NT2/D1 (cell line): ENCODE measurements at regions not wholly inside any gene's neighbourhood (a gene's known extent, or its start where the extent isn't known, plus 50 kb on each side); places are given as distances from the start of the nearest gene placed in this dataset.

Experiments
- DNase-seq: peaks from one replicate; pipeline ENCODE4 v3.0.0-alpha.2; 2011; ENCODE audit warnings: low read depth, low spot score
- H3K27me3 ChIP-seq: 2 replicates; pipeline ENCODE4 v1.6.0; 2011; ENCODE audit warnings: mild to moderate bottlenecking; ENCODE audit not compliant: insufficient read length, insufficient read depth
- H3K36me3 ChIP-seq: 2 replicates; pipeline ENCODE4 v1.6.1; 2011; ENCODE audit warnings: mild to moderate bottlenecking, low read length, mixed read lengths; ENCODE audit not compliant: insufficient read depth, insufficient read length
- H3K4me1 ChIP-seq: 2 replicates; pipeline ENCODE4 v1.5.1; 2011; ENCODE audit not compliant: insufficient read depth, insufficient read length
- H3K4me3 ChIP-seq: 2 replicates; pipeline ENCODE4 v1.5.1; 2011; ENCODE audit warnings: low read depth; ENCODE audit not compliant: insufficient read length
- H3K9ac ChIP-seq: 2 replicates; pipeline ENCODE4 v1.6.0; 2011; ENCODE audit warnings: low read depth; ENCODE audit not compliant: insufficient read length
- H3K9me3 ChIP-seq: 2 replicates; pipeline ENCODE4 v1.5.1; 2011; ENCODE audit warnings: mild to moderate bottlenecking, low read length; ENCODE audit not compliant: insufficient read depth
- SUZ12 ChIP-seq: IDR thresholded peaks from 2 replicates; pipeline ENCODE4 v1.6.1; 2011; ENCODE audit not compliant: insufficient read length, insufficient read depth; ENCODE audit errors: extremely low read depth
- YY1 ChIP-seq: IDR thresholded peaks from 2 replicates; pipeline ENCODE4 v1.6.1; 2011; ENCODE audit not compliant: insufficient read length, insufficient read depth
- ZNF274 ChIP-seq: IDR thresholded peaks from 2 replicates; pipeline ENCODE4 v1.6.1; 2011; ENCODE audit warnings: mild to moderate bottlenecking, low read depth, low read length

DNA sequence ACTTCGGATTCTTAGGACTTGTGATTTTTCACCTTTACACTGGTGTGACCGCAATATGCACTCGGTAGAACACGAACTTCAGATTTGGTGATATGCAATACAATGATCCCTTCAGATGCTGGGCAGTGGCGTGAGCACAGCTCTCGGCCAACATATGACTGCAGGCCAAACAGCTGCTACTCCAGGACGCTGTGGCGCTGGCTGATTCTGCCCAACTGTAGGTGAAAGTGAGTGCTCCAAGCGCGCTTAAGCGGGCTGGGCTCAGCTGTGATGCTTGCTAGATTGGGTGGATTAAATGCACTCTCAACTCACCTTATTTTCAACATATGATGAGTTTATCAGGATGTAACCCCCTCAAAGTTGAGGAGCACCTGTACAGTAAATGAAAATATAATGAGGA, 137.6 kb upstream of the RET start:
- H3K4me3 ChIP-seq: no peak overlapping the region
- DNase-seq: no peak
- no peak overlapping the region for H3K9ac ChIP-seq
- H3K4me1 ChIP-seq: no peaks in the 10 kb centered on the region
- no peaks in the 10 kb centered on the region for H3K9me3 ChIP-seq
- peaks cover 16% of the 10 kb centered on the region for H3K27me3 ChIP-seq
- H3K36me3 ChIP-seq: no peaks in the 10 kb centered on the region
- no peak for TF ChIP-seq YY1
- TF ChIP-seq SUZ12: no peak
- no peak for TF ChIP-seq ZNF274

DNA sequence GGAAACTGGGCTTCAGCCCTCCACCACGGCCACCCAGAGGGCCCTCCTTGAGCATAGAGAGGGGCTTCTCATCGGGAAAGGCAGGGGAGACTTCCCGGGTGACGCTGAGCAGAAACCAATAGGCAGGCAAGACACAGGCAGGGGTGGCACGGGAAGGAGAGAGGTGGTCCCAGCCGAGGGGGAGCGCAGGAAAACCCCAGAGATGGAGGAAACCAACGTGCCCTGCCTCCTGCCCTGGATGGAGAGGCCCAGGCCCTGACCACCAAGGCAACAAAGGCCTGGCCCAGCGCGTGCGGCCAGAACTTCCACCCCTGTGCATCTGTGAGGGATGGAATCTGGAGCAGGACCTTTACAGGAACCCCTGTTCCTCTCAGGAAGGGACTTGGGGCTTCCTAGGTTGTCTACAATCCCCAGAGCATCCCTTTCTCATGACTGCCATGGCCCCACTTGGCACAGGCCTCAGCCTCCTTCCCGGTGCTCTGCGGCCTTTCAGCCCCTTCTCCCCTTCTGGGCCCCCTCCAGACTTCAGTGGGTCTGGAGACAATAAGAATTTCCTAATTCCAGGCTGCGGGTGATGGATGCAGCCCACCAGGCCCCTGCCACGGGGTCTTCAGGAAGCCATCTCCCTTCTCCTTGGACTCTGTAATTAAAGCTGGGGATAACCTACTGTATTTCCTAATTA, 137.0 kb upstream of the RET start:
- Histone ChIP-seq H3K4me1 (no peaks in the 10 kb centered on the region), H3K36me3 (no peaks in the 10 kb centered on the region), H3K9me3 (no peaks in the 10 kb centered on the region), H3K27me3 (peaks cover 10% of the 10 kb centered on the region), H3K9ac (no peak overlapping the region), H3K4me3 (no peak overlapping the region)
- TF ChIP-seq YY1: no peak
- no peak for TF ChIP-seq SUZ12
- no peak for TF ChIP-seq ZNF274
- DNase-seq: no peak

DNA sequence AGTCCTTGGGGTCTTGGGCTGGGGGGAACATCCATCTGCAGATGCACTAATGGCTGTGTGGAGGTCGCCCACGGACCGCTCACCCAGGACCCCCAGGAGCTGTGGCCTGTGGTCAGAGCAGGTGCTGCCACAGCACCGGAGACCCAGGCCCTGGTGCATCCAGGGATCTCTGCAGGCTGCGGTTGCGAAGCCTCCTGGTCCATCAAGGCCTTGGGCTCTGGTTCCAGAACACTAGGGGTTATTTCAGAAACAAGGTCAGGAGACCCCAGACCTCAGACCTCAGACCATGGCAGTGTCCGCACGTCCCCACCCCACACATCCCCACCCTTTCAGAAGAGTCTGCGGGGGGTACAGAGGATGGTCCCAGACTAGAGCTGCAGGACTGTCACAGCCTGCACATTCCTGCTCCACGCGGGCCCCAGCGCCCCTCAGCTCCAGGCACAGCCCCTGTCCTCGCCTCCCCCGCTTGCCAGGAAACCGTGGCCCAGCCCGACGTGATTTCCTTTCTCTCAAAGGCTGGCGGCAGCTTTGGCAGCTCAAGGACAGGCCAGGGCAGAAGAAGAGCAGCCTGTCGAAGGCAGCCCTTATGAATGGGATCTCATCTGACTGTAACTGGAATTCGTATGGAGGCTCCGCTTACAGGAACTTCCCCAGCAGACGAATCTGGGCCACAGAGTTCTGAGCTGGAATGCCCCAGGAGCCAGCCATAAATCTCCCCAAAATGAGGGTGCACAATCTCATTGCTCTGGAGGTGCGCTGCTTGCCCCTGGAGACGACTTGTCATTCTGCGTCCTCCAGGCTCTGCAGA, 136.2 kb upstream of the RET start:
- no peak for DNase-seq
- H3K4me3 ChIP-seq: no peak overlapping the region
- no peak for TF ChIP-seq YY1
- no peak for TF ChIP-seq ZNF274
- no peak for TF ChIP-seq SUZ12
- H3K9ac ChIP-seq: no peak overlapping the region
- H3K27me3 ChIP-seq: peaks cover 3% of the 10 kb centered on the region
- H3K4me1 ChIP-seq: no peaks in the 10 kb centered on the region
- H3K9me3 ChIP-seq: no peaks in the 10 kb centered on the region
- H3K36me3 ChIP-seq: no peaks in the 10 kb centered on the region

GRCh38 chr10:42941295-42941644, 135.6 kb upstream of the RET start:
- no peak for DNase-seq
- Histone ChIP-seq H3K9ac (no peak overlapping the region), H3K9me3 (no peaks in the 10 kb centered on the region), H3K4me3 (no peak overlapping the region), H3K4me1 (no peaks in the 10 kb centered on the region), H3K27me3 (peaks cover 3% of the 10 kb centered on the region), H3K36me3 (no peaks in the 10 kb centered on the region)
- no peak for TF ChIP-seq SUZ12

GRCh38 chr10:42941790-42942189, 135.1 kb upstream of the RET start:
- Histone ChIP-seq H3K27me3 (peaks cover 3% of the 10 kb centered on the region), H3K4me3 (no peak overlapping the region), H3K36me3 (no peaks in the 10 kb centered on the region), H3K9me3 (no peaks in the 10 kb centered on the region), H3K9ac (no peak overlapping the region), H3K4me1 (no peaks in the 10 kb centered on the region)
- TF ChIP-seq SUZ12 (no peak), YY1 (no peak), ZNF274 (no peak)
- no peak for DNase-seq

DNA sequence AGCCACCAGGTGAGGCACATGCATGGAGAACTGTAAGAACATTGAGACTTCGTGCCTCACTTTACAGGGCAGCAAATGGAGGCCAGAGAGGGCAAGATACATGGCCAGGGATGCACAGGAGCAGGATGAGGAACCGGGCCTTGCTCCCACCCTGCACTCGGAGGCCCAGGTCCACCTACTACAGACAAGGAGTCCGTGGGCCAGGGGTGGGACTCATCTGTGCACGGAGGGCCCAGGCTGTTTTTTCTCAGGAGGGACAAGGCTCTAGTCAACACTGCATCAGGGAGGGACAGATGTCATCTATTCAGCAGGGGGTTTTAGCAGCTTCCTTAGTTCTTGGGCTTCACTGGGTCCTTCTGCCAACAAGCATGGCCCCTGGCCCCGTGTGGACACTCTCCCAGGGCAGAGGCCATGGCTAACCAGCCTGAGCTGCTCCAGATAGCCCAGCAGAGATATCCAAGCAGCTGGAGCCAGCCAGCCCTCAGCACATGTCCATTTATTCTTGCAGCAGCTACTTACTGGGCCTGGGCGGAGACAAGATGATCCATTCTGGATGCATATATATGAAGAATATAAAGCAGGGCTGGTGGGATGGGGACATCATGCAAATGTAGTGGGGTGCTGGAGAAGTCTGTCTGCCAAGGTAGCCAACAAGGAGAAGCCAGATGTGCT, 134.5 kb upstream of the RET start:
- Histone ChIP-seq H3K4me1 (no peaks in the 10 kb centered on the region), H3K27me3 (no peaks in the 10 kb centered on the region), H3K36me3 (no peaks in the 10 kb centered on the region), H3K4me3 (no peak overlapping the region), H3K9me3 (no peaks in the 10 kb centered on the region), H3K9ac (no peak overlapping the region)
- TF ChIP-seq SUZ12 (no peak), YY1 (no peak), ZNF274 (no peak)
- DNase-seq: no peak
